Fibroblast of skin of scalp (primary cell): ENCODE measurements at regions not wholly inside any gene's neighbourhood (a gene's known extent, or its start where the extent isn't known, plus 50 kb on each side); places are given as distances from the start of the nearest gene placed in this dataset.
A peak's percentile ranks its signal among the peaks of the same experiment; 100 is the strongest.

Experiments
- DNase-seq: peaks from one replicate; pipeline ENCODE4 v3.0.0-alpha.2; 2013

GRCh38 chr3:70840106-70840870 is 527.9 kb upstream of the MDFIC2 start:
- DNase-seq, result no peak

- DNase-seq, result no peak
Observed at GRCh38 chr3:70833239-70833960, 521.0 kb upstream of the MDFIC2 start.

- DNase-seq, result peak; percentile 91
Observed at GRCh38 chr3:70832834-70833205, 520.4 kb upstream of the MDFIC2 start.

- peak; percentile 94 for DNase-seq
Observed at GRCh38 chr3:70832089-70832833, 519.8 kb upstream of the MDFIC2 start.

- peak; percentile 79 for DNase-seq
Observed at GRCh38 chr3:70829092-70829491, 516.7 kb upstream of the MDFIC2 start.

- DNase-seq, result peak; percentile 86
Observed at GRCh38 chr3:70824773-70825172, 512.3 kb upstream of the MDFIC2 start.

- peak; percentile 55 for DNase-seq
Observed at GRCh38 chr3:70824078-70824477, 511.6 kb upstream of the MDFIC2 start.

- no peak for DNase-seq
Observed at GRCh38 chr3:70823622-70824021, 511.2 kb upstream of the MDFIC2 start.

- no peak for DNase-seq
Observed at GRCh38 chr3:70822669-70823068, 510.2 kb upstream of the MDFIC2 start.

GRCh38 chr3:70821602-70822001 is 509.2 kb upstream of the MDFIC2 start:
- DNase-seq, result no peak

GRCh38 chr3:70820397-70820796 is 508.0 kb upstream of the MDFIC2 start:
- no peak for DNase-seq

- no peak for DNase-seq
Observed at GRCh38 chr3:70818145-70818544, 505.7 kb upstream of the MDFIC2 start.

GRCh38 chr3:70816346-70816745 is 503.9 kb upstream of the MDFIC2 start:
- DNase-seq, result no peak

- DNase-seq, result no peak
Observed at GRCh38 chr3:70815817-70816216, 503.4 kb upstream of the MDFIC2 start.

GRCh38 chr3:70813311-70813710 is 500.9 kb upstream of the MDFIC2 start:
- peak; percentile 56 for DNase-seq

- DNase-seq, result peak; percentile 63
Observed at GRCh38 chr3:70811880-70812279, 499.4 kb upstream of the MDFIC2 start.

GRCh38 chr3:70808881-70809280 is 496.4 kb upstream of the MDFIC2 start:
- no peak for DNase-seq

- no peak for DNase-seq
Observed at GRCh38 chr3:70806556-70806955, 494.1 kb upstream of the MDFIC2 start.

GRCh38 chr3:70806021-70806420 is 493.6 kb upstream of the MDFIC2 start:
- no peak for DNase-seq

GRCh38 chr3:70805061-70805889 is 492.8 kb upstream of the MDFIC2 start:
- DNase-seq, result peak; percentile 25

- no peak for DNase-seq
Observed at GRCh38 chr3:70803891-70804290, 491.5 kb upstream of the MDFIC2 start.

- no peak for DNase-seq
Observed at GRCh38 chr3:70803319-70803718, 490.9 kb upstream of the MDFIC2 start.

GRCh38 chr3:70800951-70801350 is 488.5 kb upstream of the MDFIC2 start:
- DNase-seq, result no peak
